SK-N-SH (cell line): ENCODE measurements at regions not wholly inside any gene's neighbourhood (a gene's known extent, or its start where the extent isn't known, plus 50 kb on each side); places are given as distances from the start of the nearest gene placed in this dataset.

Experiments used
- CTCF ChIA-PET: fragments of 300-600, 350-600 bp; formaldehyde crosslinking; extraction: SDS; loops from one replicate; lab custom pipeline; 2021; lab: Yijun Ruan, JAX
- POLR2A ChIA-PET: fragments of 350-600 bp; sonication (Branson Sonifier 250); formaldehyde crosslinking; extraction: SDS; loops from one replicate; lab custom pipeline; 2020; ENCODE audit warnings: antibody characterized with exemption, inconsistent platforms; lab: Yijun Ruan, JAX
- DNase-seq: peaks from one replicate; pipeline ENCODE4 v3.0.0; 2012
- H2AFZ ChIP-seq: fragments of 200-600 bp; sonication (generic); 2 replicates; pipeline ENCODE4 v1.8.1; 2016; ENCODE audit warnings: antibody characterized with exemption, mild to moderate bottlenecking, low read depth
- H3F3A ChIP-seq: fragments of 200-600 bp; sonication (generic); replicated peaks from 2 replicates; pipeline ENCODE3; 2016; ENCODE audit warnings: antibody characterized with exemption, mild to moderate bottlenecking; ENCODE audit not compliant: insufficient read depth
- H3K27ac ChIP-seq, 2 experiments: fragments of 200-500 bp in 1 of 2; fragments of 200-600 bp in 1 of 2; sonication (Bioruptor generic) in 1 of 2; sonication (generic), shearing (Covaris generic) in 1 of 2; 2 replicates each; pipeline versions ENCODE4 v1.5.1 to v1.6.1; 2014 to 2016; ENCODE audit warnings: low read depth in 2 of 2, inconsistent platforms in 1 of 2, low read length in 1 of 2, mild to moderate bottlenecking in 1 of 2, mixed read lengths in 1 of 2
- H3K27me3 ChIP-seq: fragments of 200-600 bp; sonication (generic), shearing (Covaris generic); 2 replicates; pipeline ENCODE4 v1.6.1; 2016; ENCODE audit warnings: mixed run types; ENCODE audit not compliant: insufficient read depth
- H3K36me3 ChIP-seq, 2 experiments: fragments of 200-500 bp in 1 of 2; fragments of 200-600 bp in 1 of 2; sonication (Bioruptor generic) in 1 of 2; sonication (generic) in 1 of 2; replicated peaks in 1 of 2; 2 replicates each; pipeline versions ENCODE3 to v1.5.1; 2014 to 2016; ENCODE audit warnings: low read length in 1 of 2, mild to moderate bottlenecking in 1 of 2; ENCODE audit not compliant: insufficient read depth in 2 of 2, control insufficient read depth in 1 of 2
- H3K4me1 ChIP-seq, 2 experiments: fragments of 200-500 bp in 1 of 2; fragments of 200-600 bp in 1 of 2; sonication (Bioruptor generic) in 1 of 2; sonication (generic), shearing (Covaris generic) in 1 of 2; 2 replicates each; pipeline versions ENCODE4 v1.5.1 to v1.6.1; 2014 to 2016; ENCODE audit warnings: low read depth in 1 of 2, low read length in 1 of 2, mixed run types in 1 of 2; ENCODE audit not compliant: insufficient read depth in 2 of 2, control insufficient read depth in 1 of 2
- H3K4me2 ChIP-seq: fragments of 200-600 bp; sonication (generic), shearing (Covaris generic); 2 replicates; pipeline ENCODE4 v1.6.1; 2017; ENCODE audit warnings: mixed run types
- H3K4me3 ChIP-seq, 2 experiments: fragments of 200-500 bp in 1 of 2; fragments of 200-600 bp in 1 of 2; sonication (Bioruptor generic) in 1 of 2; sonication (generic), shearing (Covaris generic) in 1 of 2; 2 replicates each; pipeline versions ENCODE4 v1.5.1 to v1.8.1; 2014 to 2016; ENCODE audit warnings: low read depth in 2 of 2, inconsistent platforms in 1 of 2, low read length in 1 of 2, mild to moderate bottlenecking in 1 of 2, mixed read lengths in 1 of 2, moderate library complexity in 1 of 2
- H3K79me2 ChIP-seq: fragments of 200-600 bp; sonication (generic); 2 replicates; pipeline ENCODE4 v1.8.1; 2017; ENCODE audit warnings: mild to moderate bottlenecking; ENCODE audit not compliant: insufficient read depth
- H3K9ac ChIP-seq: fragments of 200-600 bp; sonication (generic); 2 replicates; pipeline ENCODE4 v1.6.1; 2017; ENCODE audit warnings: mixed run types
- H3K9me2 ChIP-seq: fragments of 200-600 bp; sonication (generic); 2 replicates; pipeline ENCODE4 v1.6.1; 2017; ENCODE audit warnings: mixed run types
- H3K9me3 ChIP-seq: fragments of 200-600 bp; sonication (generic); 2 replicates; pipeline ENCODE4 v1.6.1; 2017; ENCODE audit warnings: mixed run types, mild to moderate bottlenecking, moderate library complexity
- H4K20me1 ChIP-seq: fragments of 200-600 bp; sonication (generic); 2 replicates; pipeline ENCODE4 v1.6.1; 2017; ENCODE audit warnings: mild to moderate bottlenecking, mixed run types; ENCODE audit not compliant: insufficient read depth
- EP300 ChIP-seq, 2 experiments: IDR thresholded peaks; 2 replicates each; pipeline versions ENCODE4 v1.4.0 to v1.6.1; 2012; ENCODE audit warnings: borderline replicate concordance in 1 of 2, low read depth in 1 of 2, low read length in 1 of 2
- EZH2phosphoT487 ChIP-seq: fragments of 200-600 bp; sonication (generic); IDR thresholded peaks from 2 replicates; pipeline ENCODE4 v1.6.1; 2017; ENCODE audit warnings: low read depth, mixed run types, mild to moderate bottlenecking, antibody characterized with exemption, moderate library complexity, borderline replicate concordance
- FOSL2 ChIP-seq: IDR thresholded peaks from 2 replicates; pipeline ENCODE4 v1.4.0; 2012; ENCODE audit warnings: low read depth, mild to moderate bottlenecking, moderate library complexity, borderline replicate concordance
- FOXJ3 ChIP-seq: sonication (generic); formaldehyde crosslinking; IDR thresholded peaks from 2 replicates; pipeline ENCODE4 v1.5.1; 2020; ENCODE audit warnings: mild to moderate bottlenecking, missing genetic modification reagents
- FOXM1 ChIP-seq: IDR thresholded peaks from 2 replicates; pipeline ENCODE4 v1.4.0; 2012; ENCODE audit warnings: low read depth, mild to moderate bottlenecking
- GABPA ChIP-seq: IDR thresholded peaks from 2 replicates; pipeline ENCODE4 v1.4.0; 2012; ENCODE audit warnings: low read depth, mild to moderate bottlenecking
- MAX ChIP-seq: IDR thresholded peaks from 2 replicates; pipeline ENCODE4 v1.4.0; 2012; ENCODE audit warnings: low read depth
- NFIC ChIP-seq: IDR thresholded peaks from 2 replicates; pipeline ENCODE4 v1.4.0; 2012; ENCODE audit warnings: borderline replicate concordance
- PBX3 ChIP-seq: IDR thresholded peaks from 2 replicates; pipeline ENCODE4; 2012
- POLR2AphosphoS5 ChIP-seq: IDR thresholded peaks from 2 replicates; pipeline ENCODE4 v1.6.1; 2012; ENCODE audit warnings: low read depth, low read length
- RCOR1 ChIP-seq: fragments of 150-350 bp; IDR thresholded peaks from 2 replicates; pipeline ENCODE4 v1.6.1; 2017; ENCODE audit warnings: antibody characterized with exemption, low read length
- REST ChIP-seq: IDR thresholded peaks from 2 replicates; pipeline ENCODE4 v1.6.1; 2012; ENCODE audit warnings: mild to moderate bottlenecking, low read depth, low read length, moderate library complexity
- RFX5 ChIP-seq: IDR thresholded peaks from 2 replicates; pipeline ENCODE4 v1.6.1; 2012; ENCODE audit warnings: mild to moderate bottlenecking, improper control_type of control experiment, low read length
- TAF1 ChIP-seq: IDR thresholded peaks from 2 replicates; pipeline ENCODE4 v1.6.1; 2012; ENCODE audit warnings: low read depth, mild to moderate bottlenecking, low read length, moderate library complexity, borderline replicate concordance
- TCF12 ChIP-seq: IDR thresholded peaks from 2 replicates; pipeline ENCODE4 v1.4.0; 2012
- USF2 ChIP-seq: fragments of 150-350 bp; IDR thresholded peaks from 2 replicates; pipeline ENCODE4 v1.6.1; 2017; ENCODE audit warnings: antibody characterized with exemption, low read length, low read depth, borderline replicate concordance
- YY1 ChIP-seq: IDR thresholded peaks from 2 replicates; pipeline ENCODE4 v1.4.0; 2012; ENCODE audit warnings: low read depth, mild to moderate bottlenecking
- WGBS: methylation state at CpG from one replicate; pipeline ENCODE4 v1.1.6; 2017; ENCODE audit warnings: low lambda C conversion rate; 5-methylcytosine and 5-hydroxymethylcytosine counted together

GRCh38 chr18:65946777-65947176 is 196.0 kb downstream of the CDH7 start (continued):
- TF ChIP-seq EZH2phosphoT487: no peak
- TF ChIP-seq TCF12: no peak

GRCh38 chr18:65943268-65943667 is 192.5 kb downstream of the CDH7 start:
- 38% methylated on average over 3 of the region's 3 CpGs for WGBS
- Histone ChIP-seq H3K4me1 (peaks cover 0 to 5% of the 10 kb centered on the region in 2 experiments; a peak in 1 of 4 replicates), H3K4me2 (no peak overlapping the region), H4K20me1 (no peaks in the 10 kb centered on the region), H3K9ac (no peak overlapping the region), H3K9me3 (no peaks in the 10 kb centered on the region), H3K9me2 (no peaks in the 10 kb centered on the region), H3K27ac (no peak overlapping the region), H3K79me2 (no peaks in the 10 kb centered on the region), H3K27me3 (no peaks in the 10 kb centered on the region), H3K4me3 (no peak overlapping the region), H3K36me3 (no peaks in the 10 kb centered on the region), H2AFZ (no peak overlapping the region), H3F3A (no peaks in the 10 kb centered on the region)
- TF ChIP-seq USF2 (no peak), EZH2phosphoT487 (no peak), EP300 (IDR thresholded peaks at IDR 0.05; ENCODE audit: borderline replicate concordance in 1 of 2, low read depth in 1 of 2, low read length in 1 of 2) (no peak), TAF1 (no peak), NFIC (no peak), POLR2AphosphoS5 (no peak), YY1 (no peak), FOSL2 (no peak), GABPA (no peak), FOXM1 (no peak), PBX3 (no peak)
- DNase-seq: no peak
- CTCF ChIA-PET: interaction anchor here (1.8 kb wide), 1 partner anchor 11 kb away, joined by 4 read pairs; no protein-coding TSS in a partner anchor
- POLR2A ChIA-PET: no interaction called here

GRCh38 chr18:65942854-65943253 is 192.0 kb downstream of the CDH7 start:
- Histone ChIP-seq H3K27me3 (no peaks in the 10 kb centered on the region), H2AFZ (no peak overlapping the region), H3K79me2 (no peaks in the 10 kb centered on the region), H4K20me1 (no peaks in the 10 kb centered on the region), H3F3A (no peaks in the 10 kb centered on the region), H3K9ac (no peak overlapping the region), H3K4me3 (no peak overlapping the region), H3K36me3 (no peaks in the 10 kb centered on the region), H3K27ac (no peak overlapping the region), H3K4me2 (no peak overlapping the region), H3K9me2 (no peaks in the 10 kb centered on the region), H3K4me1 (peaks cover 0 to 5% of the 10 kb centered on the region in 2 experiments; a peak in 1 of 4 replicates), H3K9me3 (no peaks in the 10 kb centered on the region)
- CTCF ChIA-PET: interaction anchor here (1.4 kb wide), 1 partner anchor 26 kb away, joined by 3 read pairs; no protein-coding TSS in a partner anchor
- TF ChIP-seq RFX5 (no peak), MAX (no peak), FOSL2 (no peak), REST (no peak), RCOR1 (no peak), POLR2AphosphoS5 (no peak), FOXJ3 (CRISPR knock-in tag) (no peak)
- POLR2A ChIA-PET: no interaction called here
- 10% methylated on average over 1 of the region's 1 CpG for WGBS
- no peak for DNase-seq
